Renal pelvis (tissue), 1 donor: ENCODE measurements at regions not wholly inside any gene's neighbourhood (a gene's known extent, or its start where the extent isn't known, plus 50 kb on each side); places are given as distances from the start of the nearest gene placed in this dataset.

Experiments used
- DNase-seq: peaks from one replicate; pipeline ENCODE4 v3.0.0-alpha.2; 2013

DNA sequence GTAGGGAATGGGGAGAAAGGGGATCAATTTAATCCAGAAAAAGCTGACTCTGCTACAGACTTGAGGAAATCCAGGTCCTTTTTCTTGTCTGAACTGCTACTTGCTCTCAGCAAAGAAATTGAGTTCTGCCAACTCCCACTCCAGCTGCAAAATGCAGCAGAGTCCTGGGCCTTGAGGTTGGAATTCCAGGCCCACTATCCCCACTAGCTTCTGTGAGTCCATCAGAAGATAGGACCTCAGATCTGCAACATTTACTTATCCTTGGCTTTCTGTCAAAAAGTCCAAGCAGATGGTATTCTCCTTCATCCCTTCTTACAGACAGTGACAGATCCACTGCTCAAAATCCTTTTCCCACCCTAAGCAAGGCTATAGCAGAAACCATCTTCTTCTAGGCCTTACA, 219.2 kb downstream of the ARHGAP12 start:
- no peak for DNase-seq

- no peak for DNase-seq
These were observed 219.6 kb downstream of the ARHGAP12 start for GRCh38 chr10:31709028-31709427.

DNA sequence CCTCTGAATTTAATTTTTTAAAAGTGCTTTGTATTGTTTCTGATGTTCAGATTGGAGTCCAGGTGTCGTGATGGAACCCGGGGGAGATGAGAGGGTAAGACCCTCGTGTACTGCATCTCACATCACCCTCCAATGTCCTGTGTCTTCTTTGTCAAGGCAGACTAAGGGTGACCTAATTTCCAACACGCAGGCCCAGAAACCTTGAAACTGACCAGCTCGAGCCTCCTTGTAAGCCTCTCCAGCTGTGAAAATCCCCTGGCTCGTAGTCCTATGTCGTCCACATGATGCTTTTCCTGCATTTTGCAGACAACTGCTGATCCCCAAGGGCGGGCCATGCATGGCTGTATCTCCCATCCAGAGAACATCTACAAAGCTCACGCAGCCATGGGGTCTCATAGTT, 220.2 kb downstream of the ARHGAP12 start:
- no peak for DNase-seq

GRCh38 chr10:31708046-31708445, 220.6 kb downstream of the ARHGAP12 start:
- no peak for DNase-seq

DNA sequence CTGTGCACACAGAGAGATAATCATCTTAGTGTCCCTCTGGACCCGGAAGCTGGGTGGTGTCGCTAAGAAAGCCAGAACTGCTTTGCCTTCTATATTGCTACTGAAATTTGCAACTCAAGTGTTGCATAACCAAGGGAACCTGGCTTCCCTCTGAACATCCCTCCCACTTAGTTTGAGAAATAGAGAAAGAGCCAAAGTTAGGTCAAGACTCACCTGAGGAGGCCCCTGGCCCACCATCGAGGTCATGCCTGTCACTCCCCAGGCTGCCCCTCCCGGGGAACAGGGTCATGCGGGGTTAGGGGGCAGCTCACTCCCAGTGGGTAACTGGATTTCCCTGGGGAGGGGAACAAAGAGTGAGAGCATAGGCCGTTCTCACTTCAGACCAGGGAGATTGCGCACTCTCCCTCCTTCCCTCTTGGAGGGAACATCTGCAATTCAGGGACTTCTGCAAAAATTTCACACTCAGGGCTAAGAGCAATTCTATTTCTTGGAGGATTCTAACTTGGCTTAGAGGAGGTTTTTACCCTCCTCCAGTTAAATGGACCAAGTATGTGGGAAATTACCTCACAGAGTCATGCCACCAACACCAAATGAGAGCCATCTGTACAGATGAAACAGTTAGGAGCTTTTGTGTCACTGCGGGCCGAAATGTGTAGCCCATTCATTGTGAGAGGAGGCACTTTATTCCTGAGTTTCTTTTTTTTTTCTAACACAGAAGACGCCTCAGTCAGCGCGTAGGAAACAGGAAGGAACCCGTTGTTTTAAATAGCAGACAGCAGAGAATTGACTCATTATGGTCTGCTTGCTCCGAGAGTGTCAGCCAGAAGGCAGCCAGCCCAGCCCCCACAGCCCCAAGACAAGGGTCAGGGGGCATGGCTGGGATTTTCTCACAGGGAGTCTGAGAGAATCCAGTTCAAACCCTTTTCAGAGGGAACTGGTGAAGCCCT, 221.3 kb downstream of the ARHGAP12 start:
- DNase-seq: no peak

DNA sequence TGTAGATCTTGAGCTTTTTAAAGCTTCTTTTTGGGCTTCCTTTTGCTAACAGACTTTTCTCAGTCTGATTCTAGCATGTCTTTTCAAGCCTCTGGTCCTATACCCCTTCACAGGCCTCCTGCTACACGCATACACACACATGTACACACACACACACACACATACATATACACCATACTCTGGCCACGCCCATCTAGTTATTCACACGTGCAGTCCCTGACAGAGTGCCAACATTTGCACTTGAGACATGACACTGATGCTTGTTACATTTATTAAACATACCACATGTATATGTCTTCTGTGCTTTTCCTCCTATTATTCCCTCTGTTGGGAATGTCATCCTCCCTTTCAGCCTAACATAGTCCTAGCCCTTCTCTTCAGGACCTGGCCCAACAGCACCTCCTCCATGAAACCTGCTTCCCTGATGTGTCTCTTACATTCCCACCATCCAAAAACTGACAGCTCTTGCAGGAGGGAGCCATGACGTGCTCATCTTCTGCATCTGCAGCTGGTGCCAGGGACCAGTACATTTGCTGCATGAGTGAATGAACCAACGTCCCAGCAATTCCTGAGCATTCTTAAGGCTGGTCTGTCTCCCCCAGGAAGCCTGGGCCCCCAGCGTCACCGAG, 222.1 kb downstream of the ARHGAP12 start:
- no peak for DNase-seq

DNA sequence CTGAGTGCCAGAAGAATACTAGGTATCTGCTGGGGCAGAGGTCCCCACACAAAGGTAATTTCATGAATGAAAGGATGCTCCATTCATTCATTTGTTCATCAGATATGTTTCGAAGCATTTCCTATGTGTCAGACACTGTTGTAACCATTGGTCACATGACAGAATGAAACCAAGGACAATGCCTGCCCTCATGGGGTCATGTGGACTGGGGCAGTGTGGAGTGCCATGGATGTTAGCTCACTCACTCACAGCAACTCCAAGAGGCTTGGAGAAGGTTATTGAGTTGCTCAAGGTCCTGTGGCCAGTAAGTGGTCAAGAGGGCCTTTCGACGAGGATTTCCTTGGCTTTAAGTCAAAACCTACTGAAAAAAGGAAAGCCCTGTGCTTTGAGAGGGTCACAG, 223.5 kb downstream of the ARHGAP12 start:
- no peak for DNase-seq

DNA sequence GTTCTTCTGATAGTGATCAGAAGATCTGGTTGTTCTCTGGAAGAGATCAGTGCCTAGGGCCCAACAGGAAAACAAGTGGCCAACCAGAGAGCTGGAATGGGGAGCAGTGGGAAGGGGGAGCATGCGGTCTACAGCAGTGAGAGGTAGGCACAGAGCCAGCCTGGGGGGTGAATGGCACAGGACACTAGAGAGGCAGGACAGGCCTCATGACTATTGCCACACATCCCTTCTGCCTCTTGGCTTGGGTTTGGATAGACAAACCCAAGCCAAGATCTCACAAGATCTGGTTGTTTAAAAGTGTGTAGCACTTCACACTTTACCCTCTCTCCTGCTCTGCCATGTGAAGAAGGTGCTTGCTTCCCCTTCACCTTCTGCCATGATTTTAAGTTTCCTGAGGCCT, 224.4 kb downstream of the ARHGAP12 start:
- DNase-seq: no peak

DNA sequence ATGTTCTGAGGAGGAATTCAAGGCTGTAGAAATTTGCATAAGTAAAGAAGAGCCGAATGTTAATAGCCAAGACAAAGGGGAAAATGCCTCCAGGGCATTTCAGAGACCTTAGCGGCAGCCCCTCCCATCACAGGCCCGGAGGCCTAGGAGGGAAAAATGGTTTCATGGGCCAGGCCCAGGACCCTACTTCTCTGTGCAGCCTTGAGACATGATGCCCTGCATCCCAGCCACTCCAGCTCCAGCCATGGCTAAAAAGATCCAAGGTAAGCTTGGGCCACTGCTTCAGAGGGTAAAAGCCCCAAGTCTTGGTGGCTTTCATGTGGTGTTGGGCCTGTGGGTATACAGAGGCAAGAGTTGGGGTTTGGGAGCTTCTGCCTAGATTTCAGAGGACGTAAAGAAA, 225.7 kb downstream of the ARHGAP12 start:
- DNase-seq: no peak

DNA sequence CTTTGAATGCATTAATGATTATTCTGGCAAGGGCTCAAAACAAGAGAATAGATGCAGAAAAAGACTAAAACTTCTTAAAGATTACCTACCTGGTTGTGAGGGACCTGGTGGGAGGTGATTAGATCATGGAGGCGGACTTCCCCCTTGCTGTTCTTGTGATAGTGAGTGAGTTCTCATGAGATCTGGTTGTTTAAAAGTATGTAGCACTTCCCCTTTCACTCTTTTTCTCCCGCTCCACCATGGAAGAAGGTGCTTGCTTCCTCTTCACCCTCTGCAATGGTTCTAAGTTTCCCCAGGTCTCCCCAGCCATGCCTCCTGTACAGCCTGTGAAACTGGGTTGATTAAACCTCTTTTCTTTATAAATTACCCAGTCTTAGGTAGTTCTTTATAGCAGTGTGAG, 226.6 kb downstream of the ARHGAP12 start:
- no peak for DNase-seq

DNA sequence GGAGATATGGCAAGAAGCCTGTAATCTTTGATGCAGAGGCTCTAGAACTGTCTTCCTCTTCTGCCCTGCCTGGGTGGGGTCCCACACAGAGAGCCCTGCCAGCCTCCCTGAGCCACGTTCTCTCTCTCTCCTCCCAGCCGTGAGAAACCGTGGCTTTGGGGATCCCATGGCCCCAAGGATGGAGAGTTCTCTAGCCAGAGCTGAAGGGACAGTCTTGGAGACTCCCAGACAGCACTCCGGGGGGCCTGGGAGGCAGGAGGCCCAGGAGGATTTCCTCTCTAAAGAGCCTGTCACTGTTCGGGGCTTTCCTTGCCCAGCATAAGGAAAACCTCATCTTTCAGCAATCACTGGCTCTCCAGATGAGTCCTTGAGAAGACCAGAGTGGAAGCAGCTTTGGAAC, 227.1 kb downstream of the ARHGAP12 start:
- no peak for DNase-seq

GRCh38 chr10:31700181-31700611, 228.4 kb downstream of the ARHGAP12 start:
- no peak for DNase-seq

DNA sequence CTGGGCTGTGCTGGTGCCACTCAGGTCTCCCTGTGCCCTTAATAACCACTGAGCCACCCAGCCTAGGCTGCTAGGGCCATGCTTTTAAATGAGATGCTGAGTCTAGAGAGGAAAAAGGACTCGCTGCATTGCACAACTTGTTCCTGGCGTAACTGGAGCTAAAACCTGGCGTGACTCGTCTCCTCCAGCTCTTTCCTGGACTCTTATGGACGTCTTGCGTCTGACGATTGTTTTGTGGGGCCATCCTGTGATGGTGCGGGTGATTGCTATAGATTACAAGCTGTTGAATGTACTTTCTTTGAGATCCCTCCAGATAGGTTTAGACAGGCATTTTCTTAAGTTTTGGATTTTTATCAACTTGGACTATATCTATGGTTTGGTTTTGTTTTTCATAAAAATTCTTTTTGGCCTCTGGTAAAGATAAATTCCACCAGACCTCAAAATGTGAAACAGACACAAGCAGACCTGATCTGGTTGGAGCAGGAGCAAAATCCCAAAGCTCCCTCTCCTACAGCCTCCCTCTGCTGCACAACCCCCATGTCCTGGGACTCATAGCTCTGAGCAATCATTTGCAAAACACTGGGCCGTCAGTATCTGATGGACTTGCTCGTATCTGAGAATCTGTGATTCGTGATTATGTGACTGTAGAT, 230.3 kb downstream of the ARHGAP12 start:
- DNase-seq: no peak

DNA sequence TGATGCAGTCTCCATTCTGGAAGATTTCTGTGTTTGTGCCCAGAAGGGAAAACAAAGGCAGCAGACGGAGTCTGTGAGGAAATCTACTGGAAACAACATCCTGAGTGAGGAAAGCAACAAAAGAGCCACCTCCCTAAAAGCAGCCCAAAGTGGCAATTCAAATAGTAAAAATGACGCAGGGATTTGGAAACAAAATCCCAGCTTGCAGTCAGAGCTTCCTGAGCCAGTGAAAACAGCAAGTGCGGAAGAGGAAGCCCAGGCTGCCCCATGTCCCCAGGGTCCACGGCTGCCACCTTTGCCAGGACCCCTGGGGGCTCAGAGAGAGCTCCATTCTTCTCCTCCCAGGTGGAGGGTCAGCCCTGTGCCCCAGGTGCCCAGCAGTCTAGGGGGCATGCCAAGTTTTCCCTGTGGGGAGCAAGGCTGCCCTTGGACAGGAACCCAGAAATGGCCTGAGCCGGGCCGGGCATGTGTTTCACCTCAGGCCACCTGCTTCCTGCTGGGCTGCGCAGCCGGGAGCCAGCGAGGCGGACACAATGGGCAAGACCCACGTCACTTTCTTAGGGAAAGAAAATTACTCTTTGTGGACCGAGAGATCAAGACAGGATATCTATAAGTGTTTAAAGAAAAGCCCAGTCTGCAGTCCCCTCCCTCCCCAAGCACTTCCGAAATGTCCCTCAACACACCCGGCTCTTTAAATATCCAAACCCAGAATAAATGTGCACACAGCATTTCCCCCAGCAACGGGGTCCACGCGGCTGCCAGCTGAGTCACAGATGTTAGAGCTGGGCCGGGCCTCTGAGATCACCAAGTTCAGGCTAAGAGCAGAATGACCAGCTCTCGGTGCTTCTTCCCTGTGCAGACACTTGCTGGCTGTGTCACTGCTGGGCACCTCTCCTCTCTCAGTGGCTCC, 231.1 kb downstream of the ARHGAP12 start:
- DNase-seq: no peak

DNA sequence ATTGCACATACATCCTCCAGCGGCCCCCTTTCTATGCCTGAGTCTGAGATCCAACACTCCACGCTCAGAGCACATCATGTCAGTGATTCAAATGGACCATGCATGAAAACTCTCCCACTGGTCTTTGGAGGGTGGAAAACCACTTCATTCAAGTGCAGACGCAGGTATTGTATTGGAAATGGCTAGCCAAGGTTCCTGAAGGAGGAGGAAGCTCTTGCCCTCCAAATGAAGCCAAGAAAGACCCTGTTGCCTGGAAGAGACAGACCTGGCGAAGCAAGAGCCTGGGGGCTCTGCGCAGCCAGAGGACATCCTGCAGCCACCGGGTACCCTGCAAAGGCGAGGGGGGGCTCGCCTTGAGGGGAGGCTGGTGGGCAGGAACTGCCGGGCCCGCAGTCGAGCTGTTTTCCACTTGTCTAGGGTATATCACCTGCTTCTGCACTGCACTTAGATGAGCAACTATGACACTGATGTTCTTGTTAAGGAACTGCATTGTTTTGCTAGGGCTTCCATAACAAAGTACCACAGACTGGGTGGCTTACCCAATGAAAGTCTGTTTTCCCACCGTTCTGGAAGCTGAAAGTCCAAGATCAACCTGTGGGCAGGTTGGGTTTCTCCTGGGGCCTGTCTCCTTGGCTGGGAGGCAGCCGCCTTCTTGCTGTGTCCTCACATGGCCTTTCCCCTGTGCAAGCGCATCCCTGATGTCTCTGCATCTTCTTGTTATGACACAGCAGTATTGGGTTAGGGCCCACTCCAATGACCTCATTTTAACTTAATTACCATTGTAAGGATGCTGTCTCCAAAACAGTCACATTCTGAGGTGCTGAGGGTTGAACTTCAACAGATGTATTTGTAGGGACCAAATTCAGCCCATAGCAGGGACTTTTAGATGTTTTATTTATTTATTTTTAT, 233.4 kb downstream of the ARHGAP12 start:
- no peak for DNase-seq

DNA sequence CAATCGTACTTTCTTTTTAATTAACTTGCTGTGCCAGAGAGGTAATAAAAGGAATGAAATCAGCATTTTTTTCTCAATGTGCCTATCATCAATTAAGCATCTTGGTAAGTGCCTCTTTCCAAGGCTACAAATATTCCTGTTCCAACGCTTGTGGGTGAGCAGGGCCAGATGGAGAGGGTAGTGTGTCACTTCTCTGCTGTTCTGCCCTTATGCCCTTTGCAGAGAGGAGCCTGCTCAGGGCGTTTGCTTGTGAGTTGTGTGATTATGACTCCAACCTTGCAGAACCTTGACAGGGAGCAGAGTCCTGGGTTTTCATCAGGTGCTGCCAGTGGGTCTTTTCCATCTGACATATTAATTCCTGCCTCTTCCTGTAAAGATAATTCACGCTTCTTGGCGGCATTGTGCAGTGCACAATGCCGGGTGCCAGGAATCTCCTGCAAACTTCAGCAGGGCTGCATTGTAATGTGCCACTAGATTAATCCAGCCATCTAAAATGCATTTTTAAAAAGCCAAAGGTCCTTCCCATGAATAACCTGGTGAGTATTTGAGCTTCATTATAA, 234.4 kb downstream of the ARHGAP12 start:
- no peak for DNase-seq

- DNase-seq: no peak
These were observed 235.1 kb downstream of the ARHGAP12 start for GRCh38 chr10:31693491-31693890.

DNA sequence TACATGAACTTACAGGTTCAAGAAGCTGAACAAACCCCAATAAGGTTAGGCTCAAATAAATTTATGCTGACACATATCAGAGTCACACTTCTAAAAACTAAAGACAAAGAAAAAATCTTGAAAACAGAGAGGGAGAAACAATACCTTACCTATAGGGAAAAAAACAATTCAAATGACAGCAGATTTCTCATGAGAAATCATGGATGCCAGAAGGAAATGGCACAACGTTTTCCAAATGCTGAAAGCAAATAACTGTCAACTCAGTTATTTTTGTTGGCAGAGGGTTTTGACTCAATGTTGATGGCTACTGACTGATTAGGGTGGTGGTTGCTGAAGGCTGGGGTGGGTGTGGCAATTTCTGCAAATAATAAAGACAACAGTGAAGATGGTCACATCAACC, 239.4 kb downstream of the ARHGAP12 start:
- DNase-seq: no peak

GRCh38 chr10:31687663-31688482, 240.8 kb downstream of the ARHGAP12 start:
- no peak for DNase-seq
